MM.1S (cell line): ENCODE measurements at regions not wholly inside any gene's neighbourhood (a gene's known extent, or its start where the extent isn't known, plus 50 kb on each side); places are given as distances from the start of the nearest gene placed in this dataset.

Source experiments
- CTCF ChIP-seq: fragments of 300-600 bp; sonication (generic); IDR thresholded peaks from 2 replicates; pipeline ENCODE4 v1.5.1; 2016; ENCODE audit warnings: antibody characterized with exemption, low read length, mixed read lengths
- EZH2 ChIP-seq: fragments of 300-600 bp; sonication (generic); optimal IDR thresholded peaks from 2 replicates; pipeline ENCODE3; 2017; ENCODE audit warnings: low read depth, mild to moderate bottlenecking, antibody characterized with exemption, low read length, mixed read lengths

- TF ChIP-seq CTCF = no peak
- TF ChIP-seq EZH2 = no peak
These were observed 147.4 kb downstream of the ABHD5 start for GRCh38 chr3:43838009-43838758.
